Mammary epithelial cell (primary cell): ENCODE measurements at regions not wholly inside any gene's neighbourhood (a gene's known extent, or its start where the extent isn't known, plus 50 kb on each side); places are given as distances from the start of the nearest gene placed in this dataset.

Source experiments
- EZH2 ChIP-seq: IDR thresholded peaks from 2 replicates; pipeline ENCODE4 v1.6.1; 2012; ENCODE audit warnings: low read length, inconsistent platforms, borderline replicate concordance
- TF ChIP-seq, protein P1 (sequence below), 2 donors: IDR thresholded peaks in 1 of 2; conservative IDR thresholded peaks in 1 of 2; 2 replicates each; pipeline ENCODE4 v1.5.1; 2011 to 2012; ENCODE audit warnings: inconsistent platforms in 2 of 2, low read length in 2 of 2, mild to moderate bottlenecking in 2 of 2, control low read depth in 1 of 2, low read depth in 1 of 2; ENCODE audit not compliant: insufficient read depth in 1 of 2; ENCODE audit errors: extremely low read depth in 1 of 2

DNA sequence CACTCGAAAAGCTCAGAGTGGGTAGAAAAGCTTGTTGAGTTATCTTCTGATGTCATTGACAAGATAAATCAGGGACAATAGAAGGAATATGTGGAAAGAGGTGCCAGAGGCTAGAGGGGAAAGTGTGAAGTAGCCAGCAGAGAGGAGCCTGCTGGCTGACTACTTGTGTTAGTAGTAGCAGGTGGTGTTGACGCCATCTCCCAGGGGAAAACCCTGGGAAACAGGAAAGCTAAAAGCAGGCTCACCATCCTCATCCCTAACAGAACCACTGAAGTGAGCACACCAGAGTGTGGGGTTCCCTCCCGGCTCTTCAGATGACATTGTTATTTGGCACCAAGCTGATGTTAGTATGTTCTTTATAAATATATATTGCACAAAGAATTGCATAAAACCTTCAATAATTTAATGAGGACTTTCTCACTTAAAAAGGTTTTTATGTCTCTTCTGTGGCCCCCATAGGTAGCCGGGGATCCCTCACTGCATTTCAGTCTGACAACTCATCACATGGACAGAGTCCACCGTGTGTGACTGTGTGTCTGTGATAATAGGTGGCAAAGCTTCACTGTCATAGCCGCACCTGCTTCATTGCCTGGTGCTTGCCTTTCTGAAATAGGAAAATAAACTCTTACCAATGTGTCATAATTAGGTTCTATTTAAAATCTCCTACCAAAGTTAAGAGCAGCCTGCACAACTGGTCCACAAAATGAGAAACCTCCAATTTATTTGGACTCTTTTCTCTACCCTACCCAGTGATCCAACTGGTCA is 63.2 kb upstream of the TOP3B start:
- TF ChIP-seq, protein P1, sequence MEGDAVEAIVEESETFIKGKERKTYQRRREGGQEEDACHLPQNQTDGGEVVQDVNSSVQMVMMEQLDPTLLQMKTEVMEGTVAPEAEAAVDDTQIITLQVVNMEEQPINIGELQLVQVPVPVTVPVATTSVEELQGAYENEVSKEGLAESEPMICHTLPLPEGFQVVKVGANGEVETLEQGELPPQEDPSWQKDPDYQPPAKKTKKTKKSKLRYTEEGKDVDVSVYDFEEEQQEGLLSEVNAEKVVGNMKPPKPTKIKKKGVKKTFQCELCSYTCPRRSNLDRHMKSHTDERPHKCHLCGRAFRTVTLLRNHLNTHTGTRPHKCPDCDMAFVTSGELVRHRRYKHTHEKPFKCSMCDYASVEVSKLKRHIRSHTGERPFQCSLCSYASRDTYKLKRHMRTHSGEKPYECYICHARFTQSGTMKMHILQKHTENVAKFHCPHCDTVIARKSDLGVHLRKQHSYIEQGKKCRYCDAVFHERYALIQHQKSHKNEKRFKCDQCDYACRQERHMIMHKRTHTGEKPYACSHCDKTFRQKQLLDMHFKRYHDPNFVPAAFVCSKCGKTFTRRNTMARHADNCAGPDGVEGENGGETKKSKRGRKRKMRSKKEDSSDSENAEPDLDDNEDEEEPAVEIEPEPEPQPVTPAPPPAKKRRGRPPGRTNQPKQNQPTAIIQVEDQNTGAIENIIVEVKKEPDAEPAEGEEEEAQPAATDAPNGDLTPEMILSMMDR (conservative IDR thresholded peaks at IDR 0.05 in 1 of 2, IDR thresholded peaks at IDR 0.05 in 1 of 2; ENCODE audit: extremely low read depth in 1 of 2, insufficient read depth in 1 of 2, low read depth in 1 of 2, low read length in 2 of 2) = no peak
- no peak for TF ChIP-seq EZH2
